ENCODE measurements at regions not wholly inside any gene's neighbourhood (a gene's known extent, or its start where the extent isn't known, plus 50 kb on each side); places are given as distances from the start of the nearest gene placed in this dataset.
"Not testable (repeated sequence)": the region's sequence is repeated elsewhere in the genome, so short reads cannot be mapped to it uniquely, and the experiment has no call there.

DNA sequence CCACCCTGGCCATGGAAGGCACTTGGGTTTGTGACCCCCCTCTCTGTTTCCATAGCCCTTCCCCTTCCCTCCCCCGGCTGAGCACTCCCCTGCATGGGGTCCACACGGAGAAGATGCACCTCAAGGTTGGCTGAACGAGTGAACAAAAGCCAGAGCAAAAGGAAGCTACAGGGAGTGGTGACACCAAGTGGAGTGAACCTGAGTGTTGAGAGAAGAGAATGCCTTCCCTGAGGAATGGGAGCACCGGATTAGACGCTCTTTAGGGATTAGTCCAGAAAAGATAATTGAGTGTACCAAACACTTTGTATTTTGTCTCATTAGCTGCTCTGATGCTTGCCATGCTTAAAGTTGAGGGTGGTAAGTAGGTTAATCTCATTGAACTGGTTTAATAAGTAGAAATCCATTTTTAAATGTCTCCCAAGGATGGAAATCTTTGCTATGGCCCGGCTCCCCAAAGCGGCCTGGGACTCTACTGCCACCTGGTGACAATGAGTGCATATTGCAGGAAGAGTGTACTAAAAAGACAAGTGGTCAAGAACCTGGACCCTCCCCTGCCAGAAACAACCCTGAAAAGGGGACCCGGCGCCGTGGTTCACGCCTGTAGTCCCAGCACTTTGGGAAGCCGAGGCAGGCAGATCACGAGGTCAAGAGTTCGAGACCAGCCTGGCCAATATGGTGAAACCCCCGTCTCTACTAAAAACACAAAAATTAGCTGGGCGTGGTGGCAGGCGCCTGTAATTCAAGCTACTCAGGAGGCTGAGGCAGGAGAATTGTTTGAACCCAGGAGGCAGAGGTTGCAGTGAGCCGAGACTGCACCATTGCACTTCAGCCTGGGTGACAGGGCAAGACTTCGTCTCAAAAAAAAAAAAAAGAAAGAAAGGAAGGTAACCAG lies 150.6 kb upstream of the ZC3H12A start:
- no peak for DNase-seq

GRCh38 chr1:37325010-37325409 lies 149.4 kb upstream of the ZC3H12A start:
- DNase-seq, result no peak

- no peak for DNase-seq
Measured at GRCh38 chr1:37325509-37326437, 148.6 kb upstream of the ZC3H12A start.

DNA sequence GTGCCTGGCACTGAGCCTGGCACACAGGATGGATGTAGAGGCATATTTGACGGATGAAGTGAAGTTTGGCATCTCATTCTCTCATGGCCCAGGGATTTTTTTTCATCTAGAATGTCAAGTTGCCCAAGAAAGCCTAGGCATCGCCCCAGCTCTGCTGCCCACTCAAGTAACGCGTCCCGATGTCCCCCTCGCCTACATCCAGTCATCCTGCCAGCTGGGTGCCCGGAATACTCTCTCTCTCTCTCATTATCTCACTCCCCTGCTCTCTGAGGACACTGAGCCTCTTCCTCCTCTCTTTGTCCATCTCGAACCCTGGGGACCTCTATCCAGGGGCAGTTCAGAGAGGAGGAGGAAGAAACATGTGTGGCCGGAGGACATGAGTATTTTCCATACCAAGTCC lies 142.3 kb upstream of the ZC3H12A start:
- DNase-seq, result no peak

GRCh38 chr1:37338658-37339057 lies 135.7 kb upstream of the ZC3H12A start:
- DNase-seq, result no peak

DNA sequence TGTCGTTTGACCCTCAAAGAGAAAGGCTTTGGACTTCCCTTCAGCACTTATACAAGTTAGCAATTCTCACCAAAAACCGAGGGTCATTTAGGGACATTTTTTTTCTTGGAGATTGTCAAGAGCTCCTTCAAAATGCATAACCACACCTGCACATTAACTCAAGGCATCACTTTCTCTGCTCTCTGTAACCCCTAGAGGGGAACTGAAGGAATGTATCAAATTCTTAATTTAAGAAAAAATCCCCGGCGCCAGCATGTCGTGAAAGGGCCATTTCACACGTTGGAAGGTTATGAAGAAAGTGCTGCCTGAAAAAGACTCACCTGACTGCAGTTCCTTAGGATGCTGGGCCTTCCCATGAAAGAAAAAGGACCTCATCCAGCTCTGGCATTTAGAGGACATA lies 131.6 kb upstream of the ZC3H12A start:
- no peak for DNase-seq

- no peak for DNase-seq
Measured at GRCh38 chr1:37347104-37347649, 127.2 kb upstream of the ZC3H12A start.

DNA sequence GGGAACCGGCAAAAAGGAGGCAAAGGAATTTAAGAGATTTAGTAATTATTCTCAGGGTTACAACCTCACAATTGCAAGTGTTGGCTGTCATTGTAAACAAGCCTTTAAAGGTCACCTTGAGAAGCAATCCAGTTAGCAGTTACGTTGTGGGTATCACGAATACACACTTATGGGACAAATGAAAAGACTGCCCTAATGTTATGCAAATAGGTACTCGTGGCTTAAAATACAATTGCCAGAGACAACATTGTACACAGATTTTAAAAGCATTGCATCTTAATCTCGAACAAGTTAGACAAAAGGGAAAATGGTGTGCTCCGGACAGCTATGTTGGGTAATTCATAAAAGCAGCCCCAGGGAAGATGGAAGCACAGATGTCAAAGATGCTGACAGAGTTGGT lies 120.5 kb upstream of the ZC3H12A start:
- no peak for DNase-seq

DNA sequence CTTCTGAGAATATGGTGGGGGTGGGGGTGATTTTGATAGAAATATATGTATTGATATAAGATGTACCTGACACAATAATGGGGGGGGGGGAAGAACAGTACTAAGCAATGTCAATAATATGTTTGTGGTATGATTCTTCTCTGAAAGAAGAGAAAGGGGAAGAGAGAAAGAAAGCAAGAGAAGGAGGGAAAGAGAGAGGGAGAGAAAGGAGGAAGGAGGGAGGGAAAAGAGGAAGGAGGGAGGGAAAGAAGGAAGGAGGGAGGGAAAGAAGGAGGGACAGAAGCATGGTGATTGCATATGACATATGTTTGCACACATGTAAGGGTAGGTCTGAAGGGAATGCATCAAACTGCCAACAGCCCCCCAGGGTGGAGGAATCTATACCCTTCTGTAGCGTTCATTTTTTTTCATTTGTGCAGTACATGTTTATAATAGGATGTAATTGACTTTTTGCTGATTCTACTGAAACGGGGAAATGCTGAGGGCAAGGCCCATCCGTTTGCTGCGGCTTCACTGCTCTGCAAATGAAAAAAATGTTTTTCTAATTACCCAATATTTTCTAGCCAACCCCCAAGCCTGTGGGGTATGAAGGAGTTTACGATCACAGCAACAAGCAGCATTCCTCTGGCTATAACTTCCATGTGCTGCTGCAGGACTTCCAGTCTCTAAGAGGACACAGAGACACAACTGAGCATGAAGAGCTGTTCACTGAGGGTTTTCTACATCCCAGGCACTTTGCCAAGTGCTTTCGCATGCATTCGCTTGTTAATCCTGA lies 119.3 kb upstream of the ZC3H12A start:
- peak; percentile 81 for DNase-seq

DNA sequence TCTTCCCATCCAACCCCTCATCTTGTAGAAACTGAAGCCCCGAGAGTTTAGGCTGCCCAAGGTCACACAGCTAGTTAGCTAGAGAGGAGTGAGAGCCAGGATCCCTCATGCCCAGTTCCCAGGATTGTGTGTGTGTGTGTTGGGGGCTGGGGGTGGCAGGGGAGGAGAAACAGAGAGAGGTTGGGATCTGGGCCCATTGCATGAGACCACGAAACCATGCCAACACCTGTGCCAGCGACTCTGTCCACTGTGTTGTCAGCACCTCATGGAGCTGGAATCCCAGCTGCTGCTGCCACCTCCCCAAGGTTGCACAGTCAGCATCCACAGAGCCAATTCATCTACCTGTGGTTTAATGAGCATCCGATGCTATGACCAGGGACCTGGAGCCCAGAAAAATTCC lies 115.4 kb upstream of the ZC3H12A start:
- no peak for DNase-seq

- DNase-seq, result no peak
Measured at GRCh38 chr1:37360011-37360410, 114.4 kb upstream of the ZC3H12A start.

GRCh38 chr1:37362594-37363385 lies 111.6 kb upstream of the ZC3H12A start:
- DNase-seq, result peak; percentile 41

DNA sequence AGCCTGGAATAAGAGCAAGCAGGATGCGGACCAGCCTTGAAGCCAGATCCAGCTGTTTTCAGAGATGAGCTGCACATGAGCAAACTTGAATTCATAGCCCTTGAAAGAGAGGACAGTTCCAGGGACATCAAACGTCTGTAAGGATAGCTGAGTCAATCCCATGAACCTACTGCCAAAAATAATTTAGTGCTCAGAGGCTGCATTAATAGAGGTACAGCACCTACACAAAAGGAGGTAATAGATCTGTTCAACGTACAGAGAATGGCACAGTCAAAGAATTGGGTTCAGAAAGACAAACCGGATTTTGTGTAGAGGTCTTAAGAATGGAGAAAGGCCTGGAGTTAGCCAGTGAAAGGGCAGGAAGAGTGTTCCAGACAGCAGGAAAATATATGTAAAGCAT lies 110.8 kb upstream of the ZC3H12A start:
- DNase-seq, result no peak

GRCh38 chr1:37368665-37369315 lies 105.6 kb upstream of the ZC3H12A start:
- not testable (repeated sequence) for DNase-seq

- DNase-seq, result no peak
Measured at GRCh38 chr1:37372302-37372701, 102.1 kb upstream of the ZC3H12A start.

GRCh38 chr1:37372711-37373110 lies 101.7 kb upstream of the ZC3H12A start:
- no peak for DNase-seq

- DNase-seq, result no peak
Measured at GRCh38 chr1:37373413-37373812, 101.0 kb upstream of the ZC3H12A start.

GRCh38 chr1:37380546-37380945 lies 93.8 kb upstream of the ZC3H12A start:
- DNase-seq, result not testable (repeated sequence)

- DNase-seq, result no peak
Measured at GRCh38 chr1:37387854-37388253, 86.5 kb upstream of the ZC3H12A start.

DNA sequence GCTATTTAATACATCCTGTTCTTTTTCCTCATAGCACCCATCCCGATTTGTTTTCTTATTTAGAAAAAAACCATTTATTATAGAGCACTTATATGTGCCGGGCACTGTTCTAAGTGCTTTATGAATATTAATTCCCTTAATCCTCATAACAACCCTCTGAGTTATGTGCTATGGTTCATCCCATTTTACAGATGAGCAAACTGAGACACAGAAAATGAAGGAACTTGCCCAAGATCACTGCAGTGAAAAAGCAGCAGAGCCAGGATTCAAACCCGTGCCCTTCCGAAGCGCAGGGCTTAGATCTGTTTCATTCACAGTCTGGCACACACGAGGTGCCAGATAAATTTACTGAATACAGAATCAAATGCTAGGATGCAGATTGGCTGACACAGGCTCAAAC lies 85.1 kb upstream of the ZC3H12A start:
- DNase-seq, result no peak

All from skin of body (tissue), 1 donor.